ENCODE measurements at regions not wholly inside any gene's neighbourhood (a gene's known extent, or its start where the extent isn't known, plus 50 kb on each side); places are given as distances from the start of the nearest gene placed in this dataset.
"Not testable (repeated sequence)": the region's sequence is repeated elsewhere in the genome, so short reads cannot be mapped to it uniquely, and the experiment has no call there.

GRCh38 chrY:14378217-14378616, 146.1 kb upstream of the NLGN4Y start:
- Mint-ChIP-seq H3K4me1 (ENCODE audit: low read depth) (no peaks in the 10 kb centered on the region), H3K4me3 (ENCODE audit: low read depth) (no peak overlapping the region), H3K27me3 (ENCODE audit: low read depth) (no peaks in the 10 kb centered on the region), H3K27ac (no peak overlapping the region), H3K36me3 (ENCODE audit: low read depth) (no peaks in the 10 kb centered on the region), H3K9me3 (no peaks in the 10 kb centered on the region)
- intact Hi-C loops (cut with micrococcal nuclease): no loop called here
- DNase-seq (ENCODE audit: low spot score): no peak

- intact Hi-C loops (cut with micrococcal nuclease); H3K27ac Mint-ChIP-seq; H3K36me3 Mint-ChIP-seq (ENCODE audit: low read depth); H3K27me3 Mint-ChIP-seq (ENCODE audit: low read depth); DNase-seq (ENCODE audit: low spot score); H3K9me3 Mint-ChIP-seq; H3K4me3 Mint-ChIP-seq (ENCODE audit: low read depth); H3K4me1 Mint-ChIP-seq (ENCODE audit: low read depth): not testable (repeated sequence)
Observed at GRCh38 chrY:14410549-14411030, 113.7 kb upstream of the NLGN4Y start.

- H3K4me1 Mint-ChIP-seq (ENCODE audit: low read depth): no peaks in the 10 kb centered on the region
- no peak for DNase-seq (ENCODE audit: low spot score)
- H3K27me3 Mint-ChIP-seq (ENCODE audit: low read depth): no peaks in the 10 kb centered on the region
- no peaks in the 10 kb centered on the region for H3K9me3 Mint-ChIP-seq
- H3K27ac Mint-ChIP-seq: no peak overlapping the region
- H3K4me3 Mint-ChIP-seq (ENCODE audit: low read depth): no peak overlapping the region
- intact Hi-C loops (cut with micrococcal nuclease): no loop called here
- H3K36me3 Mint-ChIP-seq (ENCODE audit: low read depth): no peaks in the 10 kb centered on the region
Observed at GRCh38 chrY:14411334-14411733, 113.0 kb upstream of the NLGN4Y start.

GRCh38 chrY:14436546-14436945, 87.8 kb upstream of the NLGN4Y start:
- Mint-ChIP-seq H3K9me3 (no peaks in the 10 kb centered on the region), H3K27ac (no peak overlapping the region), H3K4me1 (ENCODE audit: low read depth) (no peaks in the 10 kb centered on the region), H3K36me3 (ENCODE audit: low read depth) (no peaks in the 10 kb centered on the region), H3K4me3 (ENCODE audit: low read depth) (no peak overlapping the region), H3K27me3 (ENCODE audit: low read depth) (no peaks in the 10 kb centered on the region)
- intact Hi-C loops (cut with micrococcal nuclease): no loop called here
- DNase-seq (ENCODE audit: low spot score): no peak

GRCh38 chrY:14437626-14438025, 86.7 kb upstream of the NLGN4Y start:
- intact Hi-C loops (cut with micrococcal nuclease): no loop called here
- Mint-ChIP-seq H3K27me3 (ENCODE audit: low read depth) (no peaks in the 10 kb centered on the region), H3K27ac (no peak overlapping the region), H3K4me3 (ENCODE audit: low read depth) (no peak overlapping the region), H3K36me3 (ENCODE audit: low read depth) (no peaks in the 10 kb centered on the region), H3K4me1 (ENCODE audit: low read depth) (no peaks in the 10 kb centered on the region), H3K9me3 (no peaks in the 10 kb centered on the region)
- no peak for DNase-seq (ENCODE audit: low spot score)

- Mint-ChIP-seq H3K4me3 (ENCODE audit: low read depth) (no peak overlapping the region), H3K4me1 (ENCODE audit: low read depth) (no peaks in the 10 kb centered on the region)
- no peak for DNase-seq (ENCODE audit: low spot score)
Observed at GRCh38 chrY:14438395-14438794, 85.9 kb upstream of the NLGN4Y start.

GRCh38 chrY:14444550-14444949, 79.8 kb upstream of the NLGN4Y start:
- Mint-ChIP-seq H3K4me1 (ENCODE audit: low read depth) (no peaks in the 10 kb centered on the region), H3K9me3 (no peaks in the 10 kb centered on the region), H3K4me3 (ENCODE audit: low read depth) (no peak overlapping the region), H3K27me3 (ENCODE audit: low read depth) (no peaks in the 10 kb centered on the region), H3K36me3 (ENCODE audit: low read depth) (no peaks in the 10 kb centered on the region), H3K27ac (no peak overlapping the region)
- DNase-seq (ENCODE audit: low spot score): no peak
- intact Hi-C loops (cut with micrococcal nuclease): no loop called here

More at GRCh38 chrY:14438395-14438794, 85.9 kb upstream of the NLGN4Y start:
- H3K9me3 Mint-ChIP-seq: no peaks in the 10 kb centered on the region
- no peaks in the 10 kb centered on the region for H3K36me3 Mint-ChIP-seq (ENCODE audit: low read depth)
- intact Hi-C loops (cut with micrococcal nuclease): no loop called here
- H3K27me3 Mint-ChIP-seq (ENCODE audit: low read depth): no peaks in the 10 kb centered on the region
- H3K27ac Mint-ChIP-seq: no peak overlapping the region

GRCh38 chrY:14468151-14468683, 56.1 kb upstream of the NLGN4Y start:
- Mint-ChIP-seq H3K27me3 (ENCODE audit: low read depth) (no peaks in the 10 kb centered on the region), H3K36me3 (ENCODE audit: low read depth) (no peaks in the 10 kb centered on the region), H3K4me1 (ENCODE audit: low read depth) (no peaks in the 10 kb centered on the region), H3K9me3 (no peaks in the 10 kb centered on the region), H3K4me3 (ENCODE audit: low read depth) (no peak overlapping the region), H3K27ac (no peak overlapping the region)
- DNase-seq (ENCODE audit: low spot score): no peak
- intact Hi-C loops (cut with micrococcal nuclease): no loop called here

- no peak overlapping the region for H3K4me3 Mint-ChIP-seq (ENCODE audit: low read depth)
- no peak overlapping the region for H3K27ac Mint-ChIP-seq
- no peaks in the 10 kb centered on the region for H3K36me3 Mint-ChIP-seq (ENCODE audit: low read depth)
- no peaks in the 10 kb centered on the region for H3K9me3 Mint-ChIP-seq
- no peaks in the 10 kb centered on the region for H3K4me1 Mint-ChIP-seq (ENCODE audit: low read depth)
- no peaks in the 10 kb centered on the region for H3K27me3 Mint-ChIP-seq (ENCODE audit: low read depth)
- DNase-seq (ENCODE audit: low spot score): no peak
- intact Hi-C loops (cut with micrococcal nuclease): no loop called here
Observed at GRCh38 chrY:14472421-14472820, 51.9 kb upstream of the NLGN4Y start.

- DNase-seq (ENCODE audit: low spot score): no peak
- Mint-ChIP-seq H3K36me3 (ENCODE audit: low read depth) (no peaks in the 10 kb centered on the region), H3K27me3 (ENCODE audit: low read depth) (no peaks in the 10 kb centered on the region), H3K4me3 (ENCODE audit: low read depth) (no peak overlapping the region), H3K9me3 (no peaks in the 10 kb centered on the region), H3K4me1 (ENCODE audit: low read depth) (no peaks in the 10 kb centered on the region), H3K27ac (no peak overlapping the region)
- intact Hi-C loops (cut with micrococcal nuclease): no loop called here
Observed at GRCh38 chrY:14473320-14473719, 51.0 kb upstream of the NLGN4Y start.

Data from activated T-helper 2 cell treated with anti-CD3 and anti-CD28 coated beads, Interferon-gamma antibody, Interleukin-2, Interleukin-4, amounts not matched to agents 10 μg/mL and 5 μg/mL and 100 μg/mL, durations not matched to agents 14 hours and 24 hours and 36 hours (primary cell).